ENCODE measurements at regions not wholly inside any gene's neighbourhood (a gene's known extent, or its start where the extent isn't known, plus 50 kb on each side); places are given as distances from the start of the nearest gene placed in this dataset.
"Not testable (repeated sequence)": the region's sequence is repeated elsewhere in the genome, so short reads cannot be mapped to it uniquely, and the experiment has no call there.

- ATAC-seq: no peak
Measured at GRCh38 chr6:148602136-148602535, 144.7 kb upstream of the UST start.

GRCh38 chr6:148608199-148608951 lies 138.5 kb upstream of the UST start:
- ATAC-seq: no peak

DNA sequence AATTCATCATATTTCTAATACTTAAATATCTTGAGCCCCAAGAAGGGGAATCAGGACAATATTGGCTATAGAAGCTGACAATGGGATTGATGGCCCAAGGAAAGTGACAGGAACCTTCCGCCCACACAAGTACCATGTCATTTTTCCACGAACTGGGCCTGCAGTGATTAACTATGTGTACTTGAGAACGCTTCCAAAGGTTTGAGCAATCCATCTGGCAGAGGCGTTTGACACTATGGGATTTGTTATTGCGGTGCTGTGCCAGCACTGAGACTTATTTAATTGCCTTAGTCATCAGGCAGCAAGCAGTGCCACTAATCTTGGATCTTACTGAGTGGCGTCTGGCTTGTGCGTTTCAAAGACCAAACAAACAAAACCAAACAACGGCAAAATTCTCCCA lies 135.6 kb upstream of the UST start:
- peak; percentile 88 for ATAC-seq

DNA sequence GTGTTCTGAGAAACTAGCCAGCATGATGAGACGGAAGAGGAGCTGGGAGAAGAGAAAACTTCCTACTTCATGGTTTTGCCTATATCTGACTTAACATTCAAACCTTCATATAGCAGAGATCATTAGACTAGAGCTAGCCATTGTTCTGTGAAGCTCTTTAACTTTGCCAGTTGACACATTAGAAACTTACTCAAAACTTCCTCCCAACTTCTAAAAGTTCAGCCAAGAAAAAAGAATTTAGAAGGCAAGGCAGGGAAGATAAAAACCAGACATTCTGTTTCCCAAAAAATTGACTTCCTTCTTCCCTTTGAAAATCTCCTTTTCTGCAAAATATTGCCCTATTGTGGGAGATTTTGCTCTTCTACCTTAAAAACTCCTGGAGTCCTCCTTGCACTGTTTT lies 134.8 kb upstream of the UST start:
- no peak for ATAC-seq

GRCh38 chr6:148614602-148615001 lies 132.2 kb upstream of the UST start:
- ATAC-seq: no peak

- no peak for ATAC-seq
Measured at GRCh38 chr6:148616841-148617240, 130.0 kb upstream of the UST start.

GRCh38 chr6:148617530-148617929 lies 129.3 kb upstream of the UST start:
- ATAC-seq: no peak

- ATAC-seq: no peak
Measured at GRCh38 chr6:148619891-148620290, 126.9 kb upstream of the UST start.

DNA sequence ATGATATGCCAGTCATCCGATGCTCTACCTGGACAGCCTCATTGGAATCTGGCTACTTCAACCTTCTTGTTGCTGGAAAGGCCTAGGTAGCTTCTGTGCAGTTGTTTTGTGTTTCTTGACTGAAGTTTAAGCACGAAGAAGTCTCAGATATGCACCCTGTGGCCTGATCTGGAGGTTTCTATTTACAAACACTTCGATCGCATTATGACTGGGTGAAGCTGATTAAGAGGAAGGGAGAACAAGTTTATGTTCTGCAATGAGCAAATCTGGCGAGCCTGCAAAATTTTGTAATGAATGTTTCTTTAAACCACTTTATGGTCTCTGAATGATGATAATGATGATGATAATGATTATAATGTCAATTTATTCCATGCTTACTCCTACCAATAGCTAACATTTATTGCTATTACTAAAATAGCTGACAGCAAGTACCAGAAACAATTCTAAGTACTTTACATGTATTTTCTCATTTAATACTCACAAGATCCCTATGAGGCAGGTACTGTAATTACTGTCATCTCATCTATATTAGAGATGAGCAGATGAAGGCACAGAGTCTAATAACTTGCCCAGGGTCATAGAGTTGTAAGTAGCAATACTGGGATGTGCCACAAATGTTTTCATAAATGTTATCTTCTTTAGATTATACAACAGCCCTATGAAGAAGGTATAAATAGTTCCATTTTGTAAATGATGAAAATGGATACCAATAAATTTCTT lies 126.1 kb upstream of the UST start:
- no peak for ATAC-seq

DNA sequence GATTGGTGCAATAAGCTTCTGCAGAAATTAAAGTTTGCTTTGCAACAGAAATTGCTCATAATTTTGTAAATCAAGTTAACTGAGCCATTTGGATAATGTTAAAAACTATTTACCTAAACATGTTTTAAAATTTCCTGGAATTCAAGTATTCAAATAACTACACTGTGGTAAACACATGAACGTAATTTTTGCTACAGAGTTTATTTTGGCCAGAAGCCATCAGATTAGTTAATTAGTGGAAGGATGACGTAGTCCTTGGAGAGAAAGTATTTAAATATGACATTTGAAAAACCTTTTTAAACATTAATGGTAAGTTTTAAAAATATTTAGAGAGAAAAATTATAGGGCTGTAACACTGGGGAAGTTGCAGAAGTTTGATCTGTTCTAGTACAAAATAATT lies 121.2 kb upstream of the UST start:
- no peak for ATAC-seq

DNA sequence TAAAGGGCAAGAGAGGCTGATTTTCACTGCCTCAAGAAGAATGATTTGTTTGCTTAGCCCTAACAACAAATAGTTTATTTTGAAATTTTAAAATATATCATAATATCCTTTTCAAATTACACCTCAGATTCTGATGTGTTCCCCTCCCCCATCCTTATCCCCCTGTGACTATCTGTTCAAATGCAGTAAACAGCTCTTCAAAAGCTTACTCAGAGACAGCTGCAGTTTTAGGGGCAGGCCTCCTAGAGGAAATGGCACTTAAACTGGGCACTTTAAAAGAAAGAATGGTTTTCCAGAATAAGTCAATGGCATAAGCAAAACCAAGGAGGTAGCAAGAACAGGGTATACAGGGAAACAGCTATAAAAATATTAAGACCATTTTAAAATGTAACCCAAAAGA lies 118.6 kb upstream of the UST start:
- no peak for ATAC-seq

- ATAC-seq: no peak
Measured at GRCh38 chr6:148629181-148629580, 117.6 kb upstream of the UST start.

DNA sequence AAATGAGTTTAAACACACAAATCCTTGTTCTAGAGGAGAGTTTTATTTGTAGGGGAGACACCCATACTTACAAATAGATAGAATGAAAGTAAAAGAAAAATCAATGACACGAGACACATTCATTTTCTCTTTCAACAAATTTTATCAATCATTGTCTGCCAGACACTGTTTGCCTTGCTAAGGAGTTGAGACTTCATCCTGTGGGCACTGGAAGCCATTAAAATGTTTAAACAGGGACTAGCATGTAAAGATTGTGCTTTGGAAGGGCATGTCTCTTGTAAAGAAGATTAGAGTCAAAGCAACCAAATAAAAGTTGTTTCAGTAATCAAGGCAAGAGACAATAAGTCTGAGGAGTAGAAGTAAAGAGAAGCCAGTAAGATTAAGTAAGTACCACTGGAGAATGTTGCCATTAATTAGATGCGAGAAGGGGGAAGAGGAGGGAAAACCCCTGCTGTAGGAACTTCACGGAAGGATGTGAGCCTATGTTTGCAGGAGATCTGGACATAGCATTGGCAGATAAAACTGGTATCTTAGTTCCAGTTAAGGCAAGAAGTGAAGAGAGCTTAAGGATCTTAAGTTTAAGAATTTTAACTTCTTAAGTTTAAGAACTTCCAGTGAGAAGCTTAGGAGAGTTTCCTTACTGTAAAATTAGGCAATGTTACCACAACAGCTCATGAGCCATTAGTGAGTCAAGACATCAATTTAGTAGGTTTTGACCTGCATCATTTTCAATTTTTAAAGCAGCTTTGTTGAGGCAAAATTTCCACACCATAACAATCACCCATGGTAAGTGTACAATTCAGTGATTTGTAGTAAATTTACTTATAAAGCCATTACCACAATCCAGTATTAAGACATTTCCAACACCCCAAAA lies 117.0 kb upstream of the UST start:
- no peak for ATAC-seq

GRCh38 chr6:148635070-148635743 lies 111.6 kb upstream of the UST start:
- ATAC-seq: no peak

DNA sequence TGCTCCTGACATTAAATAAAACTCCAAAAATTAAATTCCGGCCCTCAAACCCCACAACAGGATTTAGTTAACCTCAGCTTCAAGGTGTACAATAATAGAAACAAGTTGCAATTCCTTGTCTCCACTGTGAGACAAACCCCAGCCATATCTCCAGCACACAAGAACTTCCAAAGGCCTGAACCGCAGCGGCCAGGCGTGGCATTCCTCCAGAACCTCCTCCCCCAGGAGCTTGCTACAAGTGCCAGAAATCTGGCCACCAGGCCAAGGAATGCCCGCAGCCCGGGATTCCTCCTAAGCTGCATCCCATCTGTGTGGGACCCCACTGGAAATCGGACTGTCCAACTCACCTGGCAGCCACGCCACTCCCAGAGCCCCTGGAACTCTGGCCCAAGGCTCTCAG lies 105.0 kb upstream of the UST start:
- ATAC-seq: not testable (repeated sequence)

- not testable (repeated sequence) for ATAC-seq
Measured at GRCh38 chr6:148643208-148643607, 103.6 kb upstream of the UST start.

DNA sequence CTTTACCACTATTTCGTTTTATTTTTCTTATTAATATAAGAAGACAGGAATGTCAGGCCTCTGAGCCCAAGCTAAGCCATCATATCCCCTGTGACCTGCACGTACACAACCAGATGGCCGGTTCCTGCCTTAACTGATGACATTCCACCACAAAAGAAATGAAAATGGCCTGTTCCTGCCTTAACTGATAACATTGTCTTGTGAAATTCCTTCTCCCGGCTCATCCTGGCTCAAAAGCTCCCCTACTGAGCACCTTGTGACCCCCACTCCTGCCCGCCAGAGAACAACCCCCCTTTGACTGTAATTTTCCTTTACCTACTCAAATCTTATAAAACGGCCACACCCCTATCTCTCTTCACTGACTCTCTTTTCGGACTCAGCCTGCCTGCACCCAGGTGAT lies 101.8 kb upstream of the UST start:
- ATAC-seq: not testable (repeated sequence)

- no peak for ATAC-seq
Measured at GRCh38 chr6:148648754-148649453, 97.9 kb upstream of the UST start.

- ATAC-seq: no peak
Measured at GRCh38 chr6:148649454-148649963, 97.3 kb upstream of the UST start.

GRCh38 chr6:148650941-148651505 lies 95.8 kb upstream of the UST start:
- no peak for ATAC-seq

DNA sequence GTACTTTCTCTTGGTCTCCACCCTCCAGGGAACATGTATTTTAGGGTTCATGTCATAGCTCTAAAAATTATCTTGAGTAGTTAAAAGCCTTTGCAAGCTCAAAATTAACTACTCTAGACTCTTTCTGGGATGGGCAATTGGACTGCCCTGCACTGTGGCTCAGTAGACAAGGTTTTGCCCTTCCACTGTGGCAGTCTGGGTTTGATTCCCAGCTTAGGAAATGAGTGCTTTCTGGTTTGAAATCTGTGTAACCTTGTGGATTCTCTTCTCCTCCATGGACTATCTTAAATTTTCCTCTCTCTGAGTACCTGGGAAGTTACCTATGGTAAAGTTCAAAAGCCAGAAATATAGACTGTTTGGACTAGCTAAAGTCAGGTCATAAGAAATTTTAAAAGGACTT lies 94.6 kb upstream of the UST start:
- ATAC-seq: no peak
